ENCODE measurements at regions not wholly inside any gene's neighbourhood (a gene's known extent, or its start where the extent isn't known, plus 50 kb on each side); places are given as distances from the start of the nearest gene placed in this dataset.

- H3K79me2 ChIP-seq (ENCODE audit: insufficient read depth, low read length): no peaks in the 10 kb centered on the region
- H3K27me3 ChIP-seq (ENCODE audit: insufficient read depth, low read length, poor library complexity): no peaks in the 10 kb centered on the region
- H2AFZ ChIP-seq (ENCODE audit: low read depth, low read length): no peak overlapping the region
- no peak for DNase-seq
- no peak overlapping the region for H3K9ac ChIP-seq (ENCODE audit: low read depth, low read length)
- H4K20me1 ChIP-seq (ENCODE audit: insufficient read depth, low read length): no peaks in the 10 kb centered on the region
- no peaks in the 10 kb centered on the region for H3K9me3 ChIP-seq (ENCODE audit: insufficient read depth, low read length, severe bottlenecking)
- no peaks in the 10 kb centered on the region for H3K4me1 ChIP-seq (ENCODE audit: insufficient read depth, low read length)
- TF ChIP-seq EZH2 (IDR thresholded peaks at IDR 0.05; ENCODE audit: borderline replicate concordance, low read depth, low read length, severe bottlenecking): no peak
- H3K4me3 ChIP-seq (ENCODE audit: low read depth in 1 of 2, low read length in 2 of 2): no peak overlapping the region
- H3K4me2 ChIP-seq (ENCODE audit: insufficient read depth, low read length): no peak overlapping the region
- no peak overlapping the region for H3K27ac ChIP-seq (ENCODE audit: low read length)
- ATAC-seq (ENCODE audit: insufficient read depth, low read depth): no peak
- H3K36me3 ChIP-seq (ENCODE audit: insufficient read depth, low read length): no peaks in the 10 kb centered on the region
Observed at GRCh38 chr2:15074319-15074718, 441.8 kb downstream of the LRATD1 start.

- H3K4me3 ChIP-seq (ENCODE audit: low read depth in 1 of 2, low read length in 2 of 2): no peak overlapping the region
- DNase-seq (no peak), ATAC-seq (ENCODE audit: insufficient read depth, low read depth) (no peak)
- no peak overlapping the region for H2AFZ ChIP-seq (ENCODE audit: low read depth, low read length)
- H3K9ac ChIP-seq (ENCODE audit: low read depth, low read length): no peak overlapping the region
- H3K27ac ChIP-seq (ENCODE audit: low read length): no peak overlapping the region
- H3K4me1 ChIP-seq (ENCODE audit: insufficient read depth, low read length): no peaks in the 10 kb centered on the region
- H3K4me2 ChIP-seq (ENCODE audit: insufficient read depth, low read length): no peak overlapping the region
- no peaks in the 10 kb centered on the region for H3K9me3 ChIP-seq (ENCODE audit: insufficient read depth, low read length, severe bottlenecking)
- no peaks in the 10 kb centered on the region for H3K36me3 ChIP-seq (ENCODE audit: insufficient read depth, low read length)
- H3K27me3 ChIP-seq (ENCODE audit: insufficient read depth, low read length, poor library complexity): no peaks in the 10 kb centered on the region
- TF ChIP-seq CTCF (IDR thresholded peaks at IDR 0.05; ENCODE audit: borderline replicate concordance, extremely low read depth, low read length, poor library complexity, severe bottlenecking): no peak
- no peak for TF ChIP-seq EZH2 (IDR thresholded peaks at IDR 0.05; ENCODE audit: borderline replicate concordance, low read depth, low read length, severe bottlenecking)
- H3K79me2 ChIP-seq (ENCODE audit: insufficient read depth, low read length): no peaks in the 10 kb centered on the region
- no peaks in the 10 kb centered on the region for H4K20me1 ChIP-seq (ENCODE audit: insufficient read depth, low read length)
Observed at GRCh38 chr2:15074751-15075700, 442.5 kb downstream of the LRATD1 start.

- no peaks in the 10 kb centered on the region for H3K9me3 ChIP-seq (ENCODE audit: insufficient read depth, low read length, severe bottlenecking)
- no peak overlapping the region for H3K4me2 ChIP-seq (ENCODE audit: insufficient read depth, low read length)
- ATAC-seq (ENCODE audit: insufficient read depth, low read depth) (no peak), DNase-seq (no peak)
- no peaks in the 10 kb centered on the region for H3K4me1 ChIP-seq (ENCODE audit: insufficient read depth, low read length)
- H2AFZ ChIP-seq (ENCODE audit: low read depth, low read length): no peak overlapping the region
- no peak overlapping the region for H3K9ac ChIP-seq (ENCODE audit: low read depth, low read length)
- no peak for TF ChIP-seq CTCF (IDR thresholded peaks at IDR 0.05; ENCODE audit: borderline replicate concordance, extremely low read depth, low read length, poor library complexity, severe bottlenecking)
- no peak for TF ChIP-seq EZH2 (IDR thresholded peaks at IDR 0.05; ENCODE audit: borderline replicate concordance, low read depth, low read length, severe bottlenecking)
- H3K4me3 ChIP-seq (ENCODE audit: low read depth in 1 of 2, low read length in 2 of 2): no peak overlapping the region
- H3K27me3 ChIP-seq (ENCODE audit: insufficient read depth, low read length, poor library complexity): no peaks in the 10 kb centered on the region
- H3K36me3 ChIP-seq (ENCODE audit: insufficient read depth, low read length): no peaks in the 10 kb centered on the region
- no peaks in the 10 kb centered on the region for H4K20me1 ChIP-seq (ENCODE audit: insufficient read depth, low read length)
- no peaks in the 10 kb centered on the region for H3K79me2 ChIP-seq (ENCODE audit: insufficient read depth, low read length)
- H3K27ac ChIP-seq (ENCODE audit: low read length): no peak overlapping the region
Observed at GRCh38 chr2:15076668-15077067, 444.2 kb downstream of the LRATD1 start.

- Histone ChIP-seq H3K9ac (ENCODE audit: low read depth, low read length) (no peak overlapping the region), H3K27ac (ENCODE audit: low read length) (no peak overlapping the region), H2AFZ (ENCODE audit: low read depth, low read length) (no peak overlapping the region), H3K4me3 (ENCODE audit: low read depth in 1 of 2, low read length in 2 of 2) (no peak overlapping the region), H3K79me2 (ENCODE audit: insufficient read depth, low read length) (no peaks in the 10 kb centered on the region), H3K27me3 (ENCODE audit: insufficient read depth, low read length, poor library complexity) (no peaks in the 10 kb centered on the region), H3K4me1 (ENCODE audit: insufficient read depth, low read length) (no peaks in the 10 kb centered on the region), H3K4me2 (ENCODE audit: insufficient read depth, low read length) (no peak overlapping the region), H3K9me3 (ENCODE audit: insufficient read depth, low read length, severe bottlenecking) (no peaks in the 10 kb centered on the region), H4K20me1 (ENCODE audit: insufficient read depth, low read length) (no peaks in the 10 kb centered on the region), H3K36me3 (ENCODE audit: insufficient read depth, low read length) (no peaks in the 10 kb centered on the region)
- DNase-seq: no peak
- TF ChIP-seq CTCF (IDR thresholded peaks at IDR 0.05; ENCODE audit: borderline replicate concordance, extremely low read depth, low read length, poor library complexity, severe bottlenecking) (no peak), EZH2 (IDR thresholded peaks at IDR 0.05; ENCODE audit: borderline replicate concordance, low read depth, low read length, severe bottlenecking) (no peak)
- ATAC-seq (ENCODE audit: insufficient read depth, low read depth): no peak
Observed at GRCh38 chr2:15081356-15081755, 448.8 kb downstream of the LRATD1 start.
